ENCODE measurements at regions not wholly inside any gene's neighbourhood (a gene's known extent, or its start where the extent isn't known, plus 50 kb on each side); places are given as distances from the start of the nearest gene placed in this dataset.
"Not testable (repeated sequence)": the region's sequence is repeated elsewhere in the genome, so short reads cannot be mapped to it uniquely, and the experiment has no call there.

DNA sequence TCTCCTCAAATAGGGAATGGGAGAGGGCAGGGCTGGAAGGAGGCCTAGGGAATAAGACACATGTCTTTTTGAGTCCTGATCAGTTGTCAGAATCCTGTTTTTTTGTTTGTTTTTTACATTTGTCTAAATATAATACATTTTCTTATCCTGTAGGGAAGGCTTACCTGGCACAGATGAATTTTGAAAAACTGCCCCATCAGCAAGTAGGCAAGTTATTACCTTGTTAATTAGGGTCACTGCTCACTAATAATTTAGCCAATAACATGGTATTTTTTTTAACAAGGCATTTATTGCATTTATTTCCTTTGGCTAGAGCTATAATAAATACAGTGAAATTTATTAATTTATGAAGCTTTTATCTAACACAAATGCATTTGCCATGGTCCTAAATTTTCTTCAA, 423.2 kb upstream of the ONECUT1 start:
- no peak for DNase-seq (ENCODE audit: low spot score)

DNA sequence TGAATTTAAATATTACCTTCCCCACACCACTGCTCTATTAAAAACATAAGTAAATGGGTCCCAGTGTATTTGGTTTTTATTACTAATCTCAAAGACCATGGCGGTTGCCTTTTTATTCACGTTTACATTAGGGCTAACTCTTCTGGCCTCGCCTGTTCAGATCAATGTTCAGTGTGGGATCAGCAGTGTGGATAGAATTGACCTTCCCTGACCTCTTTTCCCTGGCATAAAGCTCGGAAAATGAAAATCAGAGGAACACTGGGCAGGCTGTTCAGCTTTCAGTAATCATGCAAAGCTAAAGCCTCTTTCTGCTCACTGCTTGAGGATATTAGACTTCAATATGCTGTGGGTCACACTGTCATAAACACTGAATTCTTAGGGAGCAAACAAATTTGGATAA, 422.6 kb upstream of the ONECUT1 start:
- DNase-seq (ENCODE audit: low spot score): no peak

GRCh38 chr15:53210653-53211052, 420.5 kb upstream of the ONECUT1 start:
- DNase-seq (ENCODE audit: low spot score): no peak

DNA sequence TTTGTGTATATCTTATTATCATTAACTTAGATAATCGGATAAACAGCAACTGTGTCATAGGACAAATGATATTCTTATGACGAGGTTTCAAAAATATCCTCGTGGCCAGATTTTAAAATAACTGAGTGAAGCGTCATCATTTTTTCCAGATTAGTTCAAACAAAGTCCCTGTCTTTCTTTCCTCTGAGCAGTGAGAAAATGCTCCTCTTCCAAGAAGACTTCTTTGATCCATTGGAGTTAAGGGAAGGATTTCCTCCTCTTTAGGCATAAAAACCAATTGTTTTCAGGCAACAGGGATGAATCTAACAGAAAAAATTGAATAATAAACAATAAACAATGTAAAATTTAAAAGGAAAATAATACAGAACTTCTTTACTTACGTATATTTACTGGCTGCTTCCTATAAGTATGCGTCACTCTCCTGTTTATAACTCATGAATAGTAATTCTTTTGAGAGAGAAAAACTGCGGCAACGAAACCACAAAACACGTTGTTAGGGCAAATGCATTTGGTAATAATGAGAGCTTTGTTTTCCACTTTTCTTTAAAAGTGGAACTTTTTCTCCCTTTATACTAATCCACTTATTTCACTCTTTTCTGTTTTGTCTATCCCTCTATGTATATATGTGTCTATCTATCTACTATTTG, 419.4 kb upstream of the ONECUT1 start:
- no peak for DNase-seq (ENCODE audit: low spot score)

DNA sequence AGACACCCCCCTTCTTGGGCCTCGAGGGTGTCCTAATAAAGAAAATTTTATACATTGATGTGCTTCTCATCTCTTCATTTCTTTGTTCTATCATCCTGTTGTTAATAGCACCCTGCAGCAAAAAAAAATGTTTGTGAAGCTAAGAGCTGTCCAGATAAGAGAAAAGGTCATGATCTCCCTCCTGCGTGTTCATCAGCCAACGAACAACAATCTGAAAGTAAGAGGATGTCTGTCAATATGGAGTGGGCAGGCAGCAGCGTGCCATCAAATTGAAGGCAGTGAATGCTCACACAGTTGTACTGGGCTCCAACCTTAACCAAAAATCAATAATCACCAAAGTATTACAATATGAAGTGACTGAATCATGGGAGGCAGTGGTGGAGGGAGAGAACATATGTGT, 418.6 kb upstream of the ONECUT1 start:
- no peak for DNase-seq (ENCODE audit: low spot score)

GRCh38 chr15:53203454-53203853, 413.3 kb upstream of the ONECUT1 start:
- DNase-seq (ENCODE audit: low spot score): no peak

GRCh38 chr15:53202876-53203275, 412.7 kb upstream of the ONECUT1 start:
- DNase-seq (ENCODE audit: low spot score): no peak

DNA sequence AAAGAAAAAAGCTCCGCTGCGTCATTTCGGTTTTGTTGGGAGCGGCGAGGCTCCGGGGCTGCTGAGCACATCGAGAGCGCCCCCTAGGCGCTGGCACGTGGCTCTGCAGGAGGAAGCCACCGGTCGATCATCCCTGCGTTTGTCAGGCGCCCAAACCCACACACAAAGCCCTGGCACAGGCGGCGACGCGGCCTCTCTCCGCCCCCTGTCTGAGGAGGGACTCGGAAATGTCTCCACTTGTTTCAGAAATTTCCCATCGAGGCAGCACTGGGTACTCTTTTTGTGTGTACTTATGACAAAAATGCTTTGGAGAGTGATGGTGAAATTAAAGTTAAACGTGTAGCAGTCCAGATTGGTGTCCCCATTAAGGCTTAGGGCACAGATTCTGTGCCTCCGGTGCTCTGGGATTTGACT, 407.3 kb upstream of the ONECUT1 start:
- peak; percentile 80 for DNase-seq (ENCODE audit: low spot score)

DNA sequence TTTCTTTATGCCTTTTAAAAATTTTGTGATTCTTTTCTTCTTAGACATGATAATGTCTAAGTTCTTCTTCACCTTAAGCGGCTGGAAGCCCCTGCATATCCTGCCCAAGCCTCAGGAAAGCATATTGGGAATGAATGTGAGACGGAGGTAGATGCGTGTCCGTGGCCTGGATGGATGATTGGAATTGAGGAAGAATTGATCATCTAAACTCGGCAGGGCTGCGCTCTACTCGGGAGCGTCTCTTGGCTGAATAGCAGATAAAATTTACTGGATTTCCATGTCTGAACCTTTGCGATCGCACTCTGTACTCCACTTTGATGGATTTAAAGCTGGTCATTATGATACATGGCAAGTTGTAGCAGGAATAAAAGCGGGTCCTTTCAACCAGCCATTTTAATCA, 406.7 kb upstream of the ONECUT1 start:
- no peak for DNase-seq (ENCODE audit: low spot score)

DNA sequence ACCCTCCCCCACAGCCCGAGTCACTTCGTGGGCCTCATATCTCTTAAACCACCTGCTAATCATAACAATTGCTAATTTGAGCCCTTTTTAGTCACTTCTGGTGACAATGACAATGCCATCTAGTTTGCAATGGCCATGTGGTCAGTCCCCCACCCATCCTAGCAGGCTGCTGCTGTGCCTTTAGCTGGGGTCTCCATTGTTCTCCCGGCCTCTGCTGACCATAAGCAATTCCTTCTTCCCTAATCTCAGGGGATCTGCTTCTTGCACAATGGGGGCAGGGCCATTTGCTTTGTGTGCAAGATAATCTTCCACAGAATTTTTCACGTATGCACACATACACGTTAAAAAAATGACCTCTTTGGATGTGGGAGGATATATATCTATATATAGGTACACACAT, 406.1 kb upstream of the ONECUT1 start:
- no peak for DNase-seq (ENCODE audit: low spot score)

DNA sequence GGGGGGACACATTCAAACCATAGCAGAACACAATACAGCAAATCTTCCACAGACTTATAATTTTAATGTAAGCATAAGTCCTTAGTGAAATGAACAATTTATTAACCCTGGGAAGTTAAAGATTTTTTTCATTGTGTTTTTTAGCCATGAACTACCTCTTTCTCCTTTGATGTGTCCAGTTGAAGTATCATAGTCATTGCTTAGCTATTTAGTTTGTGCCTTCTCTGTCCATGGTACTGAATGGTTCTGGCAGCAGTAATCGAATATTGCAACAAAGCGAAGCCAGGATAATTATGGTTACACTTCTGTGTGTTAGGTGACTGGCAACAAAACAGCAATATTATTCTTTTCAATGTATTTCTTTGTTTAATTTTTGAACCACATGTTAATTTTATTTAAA, 403.0 kb upstream of the ONECUT1 start:
- peak; percentile 26 for DNase-seq (ENCODE audit: low spot score)

GRCh38 chr15:53189860-53190259, 399.7 kb upstream of the ONECUT1 start:
- no peak for DNase-seq (ENCODE audit: low spot score)

DNA sequence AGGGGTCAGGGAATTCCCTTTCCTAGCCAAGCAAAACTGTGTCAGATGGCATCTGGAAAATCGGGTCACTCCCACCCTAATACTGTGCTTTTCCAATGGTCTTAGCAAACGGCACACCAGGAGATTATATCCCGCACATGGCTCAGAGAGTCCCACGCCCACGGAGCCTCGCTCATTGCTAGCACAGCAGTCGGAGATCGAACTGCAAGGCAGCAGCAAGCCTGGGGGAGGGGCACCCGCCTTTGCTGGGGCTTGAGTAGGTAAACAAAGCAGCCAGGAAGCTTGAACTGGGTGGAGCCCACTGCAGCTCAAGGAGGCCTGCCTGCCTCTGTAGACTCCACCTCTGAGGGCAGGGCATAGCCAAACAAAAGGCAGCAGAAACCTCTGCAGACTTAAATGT, 393.3 kb upstream of the ONECUT1 start:
- not testable (repeated sequence) for DNase-seq (ENCODE audit: low spot score)

- no peak for DNase-seq (ENCODE audit: low spot score)
Observed at GRCh38 chr15:53171571-53171970, 381.4 kb upstream of the ONECUT1 start.

DNA sequence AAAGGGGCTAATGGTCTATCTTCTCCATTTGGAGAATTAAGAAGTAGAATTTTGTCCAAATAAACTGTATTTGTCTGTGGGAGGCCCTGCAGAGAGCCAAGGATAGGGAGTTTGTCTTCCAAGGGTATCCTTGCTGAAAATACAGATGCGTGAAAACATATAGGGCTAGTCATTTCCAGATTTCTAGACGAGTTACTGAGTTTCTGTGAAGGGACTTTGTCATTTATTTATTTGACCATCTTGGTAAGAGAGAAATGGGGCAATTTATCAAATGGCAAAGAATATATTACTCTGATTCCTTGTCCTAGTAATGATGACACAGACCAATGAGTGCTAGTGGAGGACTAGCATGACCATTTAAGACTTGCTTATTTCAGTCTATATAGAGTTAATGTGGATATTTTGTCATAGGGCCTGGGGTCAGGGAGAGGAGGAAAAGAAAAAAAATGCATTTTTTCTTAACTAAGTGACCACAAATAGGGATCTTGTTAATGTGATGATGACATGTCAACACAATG, 376.6 kb upstream of the ONECUT1 start:
- no peak for DNase-seq (ENCODE audit: low spot score)

DNA sequence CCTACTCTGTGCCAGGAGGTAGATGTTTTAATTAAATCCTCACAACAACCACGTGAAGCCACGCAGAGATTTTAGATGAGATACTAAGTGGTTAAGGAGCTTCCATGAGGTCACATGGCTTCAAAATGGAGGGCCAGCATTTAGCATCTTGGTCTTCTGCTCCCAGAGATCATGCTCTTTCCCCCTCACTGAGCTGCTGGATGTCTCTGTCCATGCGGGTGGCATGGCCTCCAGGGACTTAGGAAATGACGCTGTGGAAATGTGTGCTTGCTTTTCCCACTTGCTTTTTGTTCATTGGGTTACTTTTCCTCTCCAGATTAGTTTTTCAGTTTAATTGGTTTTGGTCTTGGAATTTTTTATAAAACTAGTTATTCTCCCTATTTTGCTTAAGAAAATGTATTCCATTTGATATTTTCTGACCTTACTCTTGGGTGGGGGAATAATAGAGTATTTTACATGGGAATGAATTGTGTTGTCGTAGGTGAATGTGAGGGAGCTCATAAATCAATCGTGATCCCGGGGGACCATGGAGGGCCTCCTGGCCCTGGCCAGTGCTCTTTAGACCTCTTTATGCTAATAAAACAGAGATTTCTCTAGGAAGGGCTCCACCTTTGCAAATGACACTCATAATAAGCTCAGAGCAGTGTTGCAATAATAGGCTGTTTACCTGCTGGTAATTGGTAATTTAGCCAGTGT, 376.0 kb upstream of the ONECUT1 start:
- no peak for DNase-seq (ENCODE audit: low spot score)

DNA sequence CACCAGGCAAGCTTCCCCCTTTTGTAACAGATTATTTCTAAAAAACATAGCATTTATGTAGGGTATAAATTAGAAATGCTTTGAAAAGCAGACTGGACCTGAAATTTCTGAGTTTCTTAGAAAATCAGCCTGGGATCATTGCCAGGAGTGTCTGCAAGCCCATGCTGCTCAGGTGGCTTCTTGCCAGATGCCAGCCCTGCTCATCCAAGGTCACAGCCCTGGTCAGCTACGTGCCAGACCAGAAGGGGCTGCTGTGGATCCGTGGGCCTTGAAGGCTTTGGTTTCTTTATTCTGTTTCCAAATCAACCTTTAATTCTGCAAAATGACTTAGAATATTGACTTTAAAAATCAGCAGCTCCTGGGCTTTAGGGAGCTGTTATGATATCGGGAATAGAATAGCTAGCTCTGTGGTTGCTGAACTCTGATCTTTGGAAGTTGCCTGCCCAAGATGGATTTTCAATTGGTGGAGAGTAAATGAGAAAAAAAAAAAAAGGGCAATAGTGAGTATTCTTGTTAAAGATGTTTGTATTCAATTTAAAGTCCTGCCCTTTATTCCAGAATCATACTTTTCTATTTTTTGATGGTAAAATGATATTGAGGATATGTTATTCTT, 370.1 kb upstream of the ONECUT1 start:
- DNase-seq (ENCODE audit: low spot score): no peak

DNA sequence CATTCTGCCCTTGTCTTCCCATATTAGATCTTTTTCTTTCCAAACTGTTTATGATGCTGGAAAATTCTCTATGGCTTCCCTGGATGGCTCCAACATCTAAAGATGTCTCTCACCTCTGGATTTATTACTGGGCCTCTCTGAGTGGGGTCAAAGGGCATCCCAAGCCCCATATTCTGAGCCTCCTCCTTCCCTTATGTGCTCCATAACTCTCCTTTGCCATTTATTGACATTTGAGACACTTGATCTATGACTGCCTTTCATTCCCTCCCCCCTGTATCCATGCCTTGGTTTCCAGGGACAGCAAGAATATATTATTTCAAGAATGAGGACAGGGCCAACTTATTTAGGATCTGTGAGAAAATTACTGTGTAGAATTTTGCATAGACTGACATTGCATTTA, 369.3 kb upstream of the ONECUT1 start:
- DNase-seq (ENCODE audit: low spot score): no peak

GRCh38 chr15:53158995-53159394, 368.9 kb upstream of the ONECUT1 start:
- DNase-seq (ENCODE audit: low spot score): no peak

GRCh38 chr15:53133255-53133850, 343.2 kb upstream of the ONECUT1 start:
- DNase-seq (ENCODE audit: low spot score): no peak

DNA sequence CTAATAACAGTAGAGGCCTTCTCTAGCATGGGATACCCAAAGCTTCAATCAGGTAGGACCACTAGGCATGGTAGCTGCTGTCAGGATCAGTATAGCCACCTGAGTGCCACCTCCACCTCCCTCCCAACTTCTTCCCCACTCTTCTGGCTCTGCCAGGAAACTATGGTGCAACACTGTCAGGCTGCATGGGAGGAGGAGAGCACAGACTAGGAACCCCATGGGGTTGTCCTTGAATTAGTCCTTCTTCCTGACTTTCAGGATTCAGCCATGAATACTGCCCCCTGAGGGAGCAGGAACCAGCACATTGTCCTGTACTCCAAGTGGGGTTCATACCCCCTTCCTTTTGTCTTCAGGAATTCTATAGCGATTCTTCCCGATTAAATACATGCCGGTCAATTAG, 340.8 kb upstream of the ONECUT1 start:
- DNase-seq (ENCODE audit: low spot score): no peak

DNA sequence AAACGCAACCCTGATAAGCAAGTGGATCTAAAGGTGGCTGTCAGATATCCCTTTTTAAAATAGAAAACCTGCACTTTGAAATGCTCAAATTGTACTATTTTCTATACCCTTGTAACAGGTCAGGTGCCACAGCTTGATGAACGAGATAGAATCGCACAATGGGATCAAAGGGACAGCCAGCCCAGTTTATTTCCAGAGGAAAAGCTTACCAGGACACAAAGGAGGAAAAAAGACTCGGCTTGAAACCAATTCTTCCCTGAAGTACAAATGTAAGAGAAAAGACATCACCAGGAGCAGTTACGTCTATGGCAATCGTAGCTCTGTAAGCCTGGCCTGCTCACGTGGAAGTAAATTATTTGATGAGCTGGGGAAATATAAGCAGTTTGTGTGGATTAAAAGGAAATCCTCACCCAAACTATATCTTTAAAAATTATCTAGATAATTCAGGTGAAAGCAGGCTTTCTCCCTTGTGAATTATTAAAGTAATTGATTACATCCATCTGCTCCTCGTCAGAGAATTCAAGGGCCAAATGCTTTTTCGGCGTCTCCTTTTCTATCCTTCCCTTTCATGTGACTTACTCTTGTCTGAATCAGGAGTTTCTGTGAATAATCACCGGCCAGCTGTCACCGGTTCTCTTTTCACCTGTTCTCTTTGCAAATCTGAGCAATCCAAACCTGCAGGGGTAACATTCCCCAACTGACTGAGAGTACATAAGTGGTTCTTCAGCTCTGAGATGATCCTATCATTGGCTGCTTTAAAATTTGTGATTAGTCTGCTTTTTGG, 339.2 kb upstream of the ONECUT1 start:
- no peak for DNase-seq (ENCODE audit: low spot score)

All from LoVo (cell line).